H1 (cell line): ENCODE measurements at regions not wholly inside any gene's neighbourhood (a gene's known extent, or its start where the extent isn't known, plus 50 kb on each side); places are given as distances from the start of the nearest gene placed in this dataset.

Source experiments
- CTCF ChIA-PET: fragments of 300-600 bp; sonication (Branson Sonifier 250); formaldehyde crosslinking; loops from one replicate; lab custom pipeline; 2021; ENCODE audit not compliant: partially characterized antibody; lab: Charles Lee
- POLR2A ChIA-PET: fragments of 300-600 bp; sonication (Branson Sonifier 250); formaldehyde crosslinking; loops from one replicate; lab custom pipeline; 2021; ENCODE audit warnings: inconsistent platforms; ENCODE audit not compliant: partially characterized antibody; lab: Charles Lee
- DNase-seq, 2 experiments: peaks; one replicate each; pipeline versions ENCODE4 v3.0.0 to v3.0.0-alpha.2; 2010 to 2022; ENCODE audit warnings: low spot score in 2 of 2, low read depth in 1 of 2, mixed read lengths in 1 of 2
- FAIRE-seq: peaks from 2 replicates; lab custom pipeline; 2011; peaks lifted over from hg19 to GRCh38; lab: Jason Lieb, UNC
- H2AFZ ChIP-seq: 2 replicates; pipeline ENCODE4 v1.8.1; 2012; ENCODE audit warnings: low read length, inconsistent platforms
- H2AK5ac ChIP-seq: 2 replicates; pipeline ENCODE4 v1.6.1; 2013; ENCODE audit warnings: low read depth, low read length
- H2BK120ac ChIP-seq: replicated peaks from 2 replicates; pipeline ENCODE3; 2013; ENCODE audit warnings: low read depth, low read length, inconsistent platforms
- H2BK12ac ChIP-seq: 2 replicates; pipeline ENCODE4 v1.6.1; 2013; ENCODE audit warnings: low read depth, low read length
- H2BK15ac ChIP-seq: 2 replicates; pipeline ENCODE4 v1.6.1; 2013; ENCODE audit warnings: low read length
- H2BK20ac ChIP-seq: 2 replicates; pipeline ENCODE4 v1.6.1; 2013; ENCODE audit warnings: low read length
- H2BK5ac ChIP-seq: 2 replicates; pipeline ENCODE4 v1.6.1; 2013; ENCODE audit warnings: low read depth, low read length
- H3K14ac ChIP-seq: 2 replicates; pipeline ENCODE4 v1.6.1; 2013; ENCODE audit warnings: inconsistent platforms; ENCODE audit not compliant: insufficient read length
- H3K18ac ChIP-seq: 2 replicates; pipeline ENCODE4 v1.6.1; 2013; ENCODE audit warnings: low read length; ENCODE audit errors: extremely low read depth
- H3K23ac ChIP-seq: 2 replicates; pipeline ENCODE4 v1.6.1; 2013; ENCODE audit warnings: inconsistent platforms; ENCODE audit not compliant: insufficient read length
- H3K23me2 ChIP-seq: 2 replicates; pipeline ENCODE4 v1.6.1; 2013; ENCODE audit warnings: low read depth, low read length
- H3K27ac ChIP-seq: 2 replicates; pipeline ENCODE4 v1.6.1; 2011; ENCODE audit warnings: low read depth, low read length, inconsistent platforms
- H3K27me3 ChIP-seq, 4 experiments: replicated peaks in 1 of 4; 1 replicate in 1 of 4; 2 replicates in 3 of 4; pipeline versions ENCODE4 v1.6.1 to v1.8.1; 2011 to 2013; ENCODE audit warnings: low read length in 3 of 4, mild to moderate bottlenecking in 3 of 4, inconsistent platforms in 2 of 4, mixed read lengths in 2 of 4, moderate library complexity in 1 of 4; ENCODE audit not compliant: control insufficient read depth in 3 of 4, insufficient read depth in 3 of 4; ENCODE audit errors: extremely low read depth in 1 of 4
- H3K36me3 ChIP-seq, 4 experiments: 2 replicates each; pipeline versions ENCODE4 v1.6.1 to v1.8.1; 2011 to 2013; ENCODE audit warnings: mild to moderate bottlenecking in 4 of 4, low read length in 3 of 4, moderate library complexity in 2 of 4, control low read depth in 1 of 4, inconsistent platforms in 1 of 4; ENCODE audit not compliant: insufficient read depth in 4 of 4, control insufficient read depth in 2 of 4
- H3K4ac ChIP-seq: replicated peaks from 2 replicates; pipeline ENCODE3; 2013; ENCODE audit warnings: low read length, low read depth, mixed read lengths, inconsistent platforms; ENCODE audit not compliant: insufficient read length
- H3K4me1 ChIP-seq, 4 experiments: replicated peaks in 1 of 4; 1 replicate in 1 of 4; 2 replicates in 3 of 4; pipeline versions ENCODE4 v1.6.1 to v1.8.1; 2011 to 2013; ENCODE audit warnings: low read length in 3 of 4, inconsistent platforms in 2 of 4, mixed read lengths in 1 of 4; ENCODE audit not compliant: insufficient read depth in 4 of 4, control insufficient read depth in 3 of 4
- H3K4me2 ChIP-seq, 2 experiments: 2 replicates each; pipeline versions ENCODE4 v1.6.1 to v1.8.1; 2011 to 2013; ENCODE audit warnings: low read depth in 2 of 2, low read length in 2 of 2, control low read depth in 1 of 2, inconsistent platforms in 1 of 2, mild to moderate bottlenecking in 1 of 2; ENCODE audit not compliant: insufficient read depth in 1 of 2
- H3K4me3 ChIP-seq, 4 experiments: fragments of 200-600, 300-600 bp in 1 of 4; sonication (generic), shearing (Covaris generic), sonication (Bioruptor Twin) in 1 of 4; 2 replicates each; pipeline versions ENCODE4 v1.5.1 to v1.8.1; 2011 to 2016; ENCODE audit warnings: low read length in 4 of 4, low read depth in 3 of 4, control low read depth in 2 of 4, inconsistent platforms in 2 of 4, mild to moderate bottlenecking in 2 of 4, mixed read lengths in 1 of 4, moderate library complexity in 1 of 4; ENCODE audit not compliant: insufficient read depth in 2 of 4; ENCODE audit errors: extremely low read depth in 1 of 4
- H3K56ac ChIP-seq: replicated peaks from 2 replicates; pipeline ENCODE3; 2013; ENCODE audit warnings: low read depth, mild to moderate bottlenecking, mixed read lengths, low read length, inconsistent platforms; ENCODE audit not compliant: insufficient read length
- H3K79me1 ChIP-seq: 2 replicates; pipeline ENCODE4 v1.6.1; 2013; ENCODE audit warnings: low read depth, low read length, control low read depth
- H3K79me2 ChIP-seq, 2 experiments: 2 replicates each; pipeline versions ENCODE4 v1.6.1 to v1.8.1; 2012 to 2013; ENCODE audit warnings: low read length in 2 of 2, mild to moderate bottlenecking in 2 of 2, inconsistent platforms in 1 of 2; ENCODE audit not compliant: insufficient read depth in 2 of 2, control insufficient read depth in 1 of 2
- H3K9ac ChIP-seq, 4 experiments: replicated peaks in 1 of 4; 1 replicate in 1 of 4; 2 replicates in 3 of 4; pipeline versions ENCODE4 v1.6.1 to v1.8.1; 2011 to 2013; ENCODE audit warnings: low read depth in 3 of 4, low read length in 3 of 4, control low read depth in 2 of 4, mild to moderate bottlenecking in 2 of 4, moderate library complexity in 2 of 4, inconsistent platforms in 1 of 4; ENCODE audit errors: extremely low read depth in 1 of 4
- H3K9me3 ChIP-seq, 2 experiments: 2 replicates each; pipeline versions ENCODE4 v1.6.1 to v1.8.1; 2012 to 2013; ENCODE audit warnings: mild to moderate bottlenecking in 2 of 2, moderate library complexity in 2 of 2, control low read depth in 1 of 2, inconsistent platforms in 1 of 2, low read depth in 1 of 2, low read length in 1 of 2, mixed read lengths in 1 of 2; ENCODE audit not compliant: insufficient read depth in 2 of 2
- H4K20me1 ChIP-seq, 2 experiments: replicated peaks in 1 of 2; 2 replicates each; pipeline versions ENCODE3 to v1.8.1; 2011 to 2013; ENCODE audit warnings: inconsistent platforms in 2 of 2, low read length in 2 of 2, mild to moderate bottlenecking in 1 of 2; ENCODE audit not compliant: insufficient read depth in 2 of 2, control insufficient read depth in 1 of 2
- H4K5ac ChIP-seq: 2 replicates; pipeline ENCODE4 v1.6.1; 2013; ENCODE audit warnings: low read length, low read depth, mixed read lengths, inconsistent platforms; ENCODE audit not compliant: insufficient read length
- H4K8ac ChIP-seq: 2 replicates; pipeline ENCODE4 v1.8.0; 2013; ENCODE audit warnings: mild to moderate bottlenecking, moderate library complexity, low read length, inconsistent platforms; ENCODE audit not compliant: insufficient read depth; ENCODE audit errors: extremely low read depth
- H4K91ac ChIP-seq: replicated peaks from 2 replicates; pipeline ENCODE3; 2013; ENCODE audit warnings: low read length, mixed read lengths, inconsistent platforms; ENCODE audit not compliant: insufficient read length
- CBX8 ChIP-seq: fragments of 300-800, 300-1000 bp; sonication (generic); IDR thresholded peaks from 2 replicates; pipeline ENCODE4 v1.7.1; 2016; ENCODE audit warnings: low read depth, low read length, borderline replicate concordance
- POLR2AphosphoS5 ChIP-seq: IDR thresholded peaks from 2 replicates; pipeline ENCODE4 v1.6.1; 2011; ENCODE audit warnings: low read depth, low read length
- WGBS, 2 experiments: shearing (Covaris generic) in 1 of 2; methylation state at CpG; one replicate each; pipeline versions ENCODE4 v1.1.6 to v1.1.7; 2013 to 2015; ENCODE audit warnings: low lambda C conversion rate in 2 of 2, mixed read lengths in 2 of 2, inconsistent platforms in 1 of 2, low coverage in 1 of 2, missing lambda C conversion rate in 1 of 2; ENCODE audit not compliant: insufficient replicate concordance in 2 of 2, insufficient coverage in 1 of 2, insufficient read length in 1 of 2; ENCODE audit errors: extremely low coverage in 1 of 2, missing lambda C conversion rate in 1 of 2; 5-methylcytosine and 5-hydroxymethylcytosine counted together

- no peak overlapping the region for H2BK12ac ChIP-seq
- ChIA-PET CTCF (interaction anchor here (0.6 to 1.1 kb wide), 4 partner anchors 9 to 193 kb away, joined by 3 to 5 read pairs (median 4); no protein-coding TSS in a partner anchor), POLR2A (no interaction called here)
- no peak overlapping the region for H3K56ac ChIP-seq
- no peak overlapping the region for H2BK5ac ChIP-seq
- H3K27ac ChIP-seq: no peak overlapping the region
- peaks cover 1% of the 10 kb centered on the region; the same call in 1 of the 2 replicates for H3K23me2 ChIP-seq
- peaks cover 0 to 12% (median 6%) of the 10 kb centered on the region in 4 experiments; a peak in 3 of 7 replicates for H3K4me1 ChIP-seq
- no peak overlapping the region for H2BK20ac ChIP-seq
- H3K36me3 ChIP-seq: no peaks in the 10 kb centered on the region
- H2AK5ac ChIP-seq: no peak overlapping the region
- no peak overlapping the region for H3K4me3 ChIP-seq
- H4K20me1 ChIP-seq: no peaks in the 10 kb centered on the region
- H3K14ac ChIP-seq: no peak overlapping the region
- H4K8ac ChIP-seq: no peak overlapping the region
- H3K79me1 ChIP-seq: no peaks in the 10 kb centered on the region
- no peak for DNase-seq
- no peaks in the 10 kb centered on the region; a peak in 1 of 7 replicates for H3K27me3 ChIP-seq
- H4K91ac ChIP-seq: no peak overlapping the region
- H3K4ac ChIP-seq: no peak overlapping the region
- no peak overlapping the region for H2AFZ ChIP-seq
- no peak for FAIRE-seq
- no peak overlapping the region for H2BK120ac ChIP-seq
- no peak overlapping the region for H3K4me2 ChIP-seq
- no peak overlapping the region for H4K5ac ChIP-seq
- H3K9me3 ChIP-seq: no peaks in the 10 kb centered on the region
- TF ChIP-seq CBX8 (no peak), POLR2AphosphoS5 (no peak)
- TF ChIP-seq, all 59 proteins: peak for 0
- WGBS, 2 experiments: 91% methylated on average over 10 of the region's 10 CpGs; no CpG with 5 or more reads in 1 of the 2 experiments
- H3K79me2 ChIP-seq: no peaks in the 10 kb centered on the region
- no peak overlapping the region for H2BK15ac ChIP-seq
- no peak overlapping the region for H3K18ac ChIP-seq
- H3K23ac ChIP-seq: no peak overlapping the region
- no peak overlapping the region for H3K9ac ChIP-seq
Measured at GRCh38 chr11:115900111-115900510, 395.9 kb upstream of the CADM1 start.
